RKO (cell line): ENCODE measurements at regions not wholly inside any gene's neighbourhood (a gene's known extent, or its start where the extent isn't known, plus 50 kb on each side); places are given as distances from the start of the nearest gene placed in this dataset.

Experiments used
- DNase-seq: peaks from one replicate; pipeline ENCODE4 v3.0.0-alpha.2; 2016; ENCODE audit warnings: low spot score

GRCh38 chr3:184511741-184512140, 49.8 kb upstream of the EPHB3 start:
- no peak for DNase-seq
